Body of pancreas (tissue), 4 donors: ENCODE measurements at regions not wholly inside any gene's neighbourhood (a gene's known extent, or its start where the extent isn't known, plus 50 kb on each side); places are given as distances from the start of the nearest gene placed in this dataset.
"Not testable (repeated sequence)": the region's sequence is repeated elsewhere in the genome, so short reads cannot be mapped to it uniquely, and the experiment has no call there.

Experiments
- ATAC-seq: fragments of 150-250 bp; one replicate; pipeline ENCODE4 v1.9.1; 2016
- DNase-seq, 4 donors: peaks; one replicate each; pipeline ENCODE4 v3.0.0-alpha.2; 2019
- H3K27ac ChIP-seq, 4 donors: fragments of 200-600 bp; sonication (generic); 1 replicate in 3 of 4; 2 replicates in 1 of 4; pipeline versions ENCODE4 v1.5.1 to v1.6.1; 2016 to 2019; ENCODE audit warnings: mild to moderate bottlenecking in 1 of 4, mixed read lengths in 1 of 4, moderate library complexity in 1 of 4
- H3K27me3 ChIP-seq, 2 donors: fragments of 200-600 bp; sonication (generic); one replicate each; pipeline ENCODE4 v1.6.0; 2016; ENCODE audit warnings: mild to moderate bottlenecking in 1 of 2
- H3K36me3 ChIP-seq, 2 donors: fragments of 200-600 bp; sonication (generic); replicated peaks in 1 of 2; 2 replicates each; pipeline ENCODE4 v1.5.1; 2016; ENCODE audit warnings: low read depth in 2 of 2; ENCODE audit not compliant: insufficient read depth in 1 of 2
- H3K4me1 ChIP-seq: fragments of 200-600 bp; sonication (generic); one replicate; pipeline ENCODE4 v1.6.0; 2016
- H3K4me3 ChIP-seq, 2 donors: fragments of 200-600 bp; sonication (generic); 1 replicate in 1 of 2; 2 replicates in 1 of 2; pipeline ENCODE4 v1.5.1; 2016 to 2019
- H3K9me3 ChIP-seq, 3 donors: fragments of 200-600 bp; sonication (generic); 1 replicate in 2 of 3; 2 replicates in 1 of 3; pipeline ENCODE4 v1.5.1; 2016
- CTCF ChIP-seq, 7 experiments: fragments of 450-650 bp in 4 of 7; fragments of 200-600 bp in 3 of 7; sonication (generic) in 3 of 7; IDR thresholded peaks; one replicate each; pipeline ENCODE4 v1.5.1; 2016 to 2019; ENCODE audit warnings: antibody characterized with exemption in 7 of 7
- POLR2A ChIP-seq, 3 donors: fragments of 450-650 bp; IDR thresholded peaks; one replicate each; pipeline ENCODE4 v1.6.1; 2016; ENCODE audit warnings: antibody characterized with exemption in 3 of 3, mild to moderate bottlenecking in 2 of 3
- WGBS, 2 donors: methylation state at CpG; one replicate each; pipeline ENCODE4 v1.1.5; 2017; 5-methylcytosine and 5-hydroxymethylcytosine counted together
- intact Hi-C: fragments of 100-400 bp; cut with DNase I; formaldehyde crosslinking; loops from one replicate; pipeline ENCODE4 v1.15.1; 2023

GRCh38 chr13:81148822-81149221, 807.9 kb upstream of the SPRY2 start:
- 61 to 63% methylated on average over 2 of the region's 2 CpGs for WGBS, 2 donors
- TF ChIP-seq CTCF (IDR thresholded peaks at IDR 0.05) (no peak), POLR2A (IDR thresholded peaks at IDR 0.05) (no peak)
- Histone ChIP-seq H3K4me3 (no peak overlapping the region), H3K36me3 (no peaks in the 10 kb centered on the region), H3K4me1 (no peaks in the 10 kb centered on the region), H3K9me3 (no peaks in the 10 kb centered on the region), H3K27ac (no peak overlapping the region), H3K27me3 (no peaks in the 10 kb centered on the region)
- intact Hi-C loops = no loop called here
- no peak for ATAC-seq
- no peak for DNase-seq

GRCh38 chr13:81146576-81146975, 805.6 kb upstream of the SPRY2 start:
- H3K4me3 ChIP-seq, DNase-seq, H3K27me3 ChIP-seq, H3K9me3 ChIP-seq, intact Hi-C loops, H3K36me3 ChIP-seq, ATAC-seq, H3K27ac ChIP-seq, H3K4me1 ChIP-seq: not testable (repeated sequence)
- 86 to 91% methylated on average over 12 of the region's 12 CpGs for WGBS, 2 donors

GRCh38 chr13:81142306-81142999, 801.5 kb upstream of the SPRY2 start:
- ATAC-seq = no peak
- DNase-seq = no peak
- Histone ChIP-seq H3K36me3 (no peaks in the 10 kb centered on the region), H3K27me3 (no peaks in the 10 kb centered on the region), H3K27ac (no peak overlapping the region), H3K4me1 (no peaks in the 10 kb centered on the region), H3K4me3 (no peak overlapping the region), H3K9me3 (no peaks in the 10 kb centered on the region)
- TF ChIP-seq POLR2A (IDR thresholded peaks at IDR 0.05) = no peak
- WGBS, 2 donors = 75 to 77% methylated on average over 5 of the region's 5 CpGs
- intact Hi-C loops = no loop called here

- WGBS, 2 donors = 57 to 61% methylated on average over 3 of the region's 3 CpGs
- Histone ChIP-seq H3K36me3 (no peaks in the 10 kb centered on the region), H3K4me3 (no peak overlapping the region), H3K4me1 (no peaks in the 10 kb centered on the region), H3K27me3 (no peaks in the 10 kb centered on the region), H3K27ac (no peak overlapping the region), H3K9me3 (no peaks in the 10 kb centered on the region)
- ATAC-seq (no peak), DNase-seq (no peak)
- intact Hi-C loops = no loop called here
- no peak for TF ChIP-seq POLR2A (IDR thresholded peaks at IDR 0.05)
These were observed 799.7 kb upstream of the SPRY2 start for GRCh38 chr13:81140675-81141074.

GRCh38 chr13:81139987-81140386, 799.1 kb upstream of the SPRY2 start:
- intact Hi-C loops = no loop called here
- Histone ChIP-seq H3K9me3 (no peaks in the 10 kb centered on the region), H3K27me3 (no peaks in the 10 kb centered on the region), H3K36me3 (no peaks in the 10 kb centered on the region), H3K4me3 (no peak overlapping the region), H3K4me1 (no peaks in the 10 kb centered on the region), H3K27ac (no peak overlapping the region)
- DNase-seq = no peak
- whole genome bisulfite sequencing, 2 donors = 63 to 75% methylated on average over 4 of the region's 4 CpGs
- no peak for ATAC-seq
- TF ChIP-seq POLR2A (IDR thresholded peaks at IDR 0.05) (no peak), CTCF (IDR thresholded peaks at IDR 0.05) (no peak)

GRCh38 chr13:81138353-81138980, 797.5 kb upstream of the SPRY2 start:
- H3K36me3 ChIP-seq = no peaks in the 10 kb centered on the region
- DNase-seq = no peak
- no peak for ATAC-seq

More at GRCh38 chr13:81138353-81138980, 797.5 kb upstream of the SPRY2 start:
- Histone ChIP-seq H3K4me1 (no peaks in the 10 kb centered on the region), H3K27me3 (no peaks in the 10 kb centered on the region), H3K9me3 (no peaks in the 10 kb centered on the region), H3K27ac (no peak overlapping the region), H3K4me3 (no peak overlapping the region)
- intact Hi-C loops = no loop called here
- 79 to 86% methylated on average over 8 of the region's 8 CpGs for WGBS, 2 donors
- no peak for TF ChIP-seq POLR2A (IDR thresholded peaks at IDR 0.05)
- no peak for TF ChIP-seq CTCF (IDR thresholded peaks at IDR 0.05)
